Ecto neural progenitor cell (in vitro differentiated cells): ENCODE measurements at regions not wholly inside any gene's neighbourhood (a gene's known extent, or its start where the extent isn't known, plus 50 kb on each side); places are given as distances from the start of the nearest gene placed in this dataset.
"Not testable (repeated sequence)": the region's sequence is repeated elsewhere in the genome, so short reads cannot be mapped to it uniquely, and the experiment has no call there.

Experiments used
- DNase-seq: peaks from one replicate; pipeline ENCODE4 v3.0.0-alpha.2; 2018; ENCODE audit warnings: low spot score

DNA sequence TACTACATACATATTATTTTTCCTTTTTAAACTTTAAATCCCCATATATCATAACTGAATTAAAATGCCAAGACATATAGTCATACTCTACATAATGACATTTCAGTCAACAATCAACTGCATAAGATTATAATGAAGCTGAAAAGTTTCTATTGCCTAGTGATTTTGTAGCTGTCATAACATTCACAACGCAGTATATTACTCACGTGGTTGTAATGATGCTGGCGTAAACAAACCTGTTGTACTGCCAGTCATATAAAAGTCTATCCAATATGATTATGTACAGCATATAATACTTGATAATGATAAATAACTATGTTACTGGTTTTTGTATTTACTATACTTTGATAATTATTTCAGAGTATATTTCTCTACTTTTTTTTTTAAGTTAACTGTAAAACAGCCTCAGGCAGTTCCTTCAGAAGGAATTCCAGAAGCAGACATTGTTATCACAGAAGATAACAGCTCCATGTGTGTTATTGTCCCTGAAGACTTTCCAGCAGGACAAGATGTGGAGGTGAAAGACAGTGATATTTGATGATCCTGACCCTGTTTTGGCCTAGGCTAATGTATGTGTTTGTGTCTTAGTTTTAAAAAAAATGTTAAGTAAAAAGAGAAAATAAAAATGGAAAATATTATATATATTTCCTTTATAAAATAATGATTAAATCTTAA is 443.4 kb upstream of the UBE2E2 start:
- no peak for DNase-seq

DNA sequence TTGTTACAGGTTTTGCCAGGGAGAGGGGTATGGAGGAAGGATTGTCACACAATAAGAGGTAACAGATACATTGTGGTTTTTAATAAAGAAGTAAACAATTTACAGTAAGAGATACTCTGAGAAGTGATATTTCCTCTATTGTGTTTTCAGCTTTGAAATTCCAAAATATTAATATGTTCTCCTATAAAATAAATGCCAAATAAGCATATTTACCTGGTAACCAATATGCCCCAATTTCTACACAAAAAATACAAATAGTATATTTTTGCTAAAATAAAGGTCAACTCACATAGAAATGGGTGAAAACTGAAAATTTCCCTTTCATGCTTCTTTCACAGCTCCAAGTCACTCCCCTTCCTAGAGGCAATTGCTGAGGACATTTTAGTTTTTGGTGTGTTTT is 437.4 kb upstream of the UBE2E2 start:
- DNase-seq: no peak

DNA sequence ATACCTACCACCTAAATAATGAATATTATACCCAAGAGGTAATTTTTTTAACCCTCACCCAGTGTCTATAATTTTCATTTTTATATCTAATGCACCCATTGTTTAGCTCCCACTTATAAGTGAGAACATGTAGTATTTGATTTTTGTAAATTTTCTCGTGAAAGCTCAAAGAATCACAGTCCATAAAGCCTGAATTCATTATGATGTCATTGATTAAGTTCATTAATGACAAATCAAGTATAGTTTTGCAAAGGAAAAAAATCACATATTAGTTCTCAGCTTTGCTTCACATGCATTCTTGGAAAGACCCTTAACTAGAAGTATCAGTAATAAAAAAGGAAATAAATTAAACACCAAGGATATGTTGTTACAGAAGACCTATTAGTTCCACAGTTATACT is 425.3 kb upstream of the UBE2E2 start:
- DNase-seq: no peak

DNA sequence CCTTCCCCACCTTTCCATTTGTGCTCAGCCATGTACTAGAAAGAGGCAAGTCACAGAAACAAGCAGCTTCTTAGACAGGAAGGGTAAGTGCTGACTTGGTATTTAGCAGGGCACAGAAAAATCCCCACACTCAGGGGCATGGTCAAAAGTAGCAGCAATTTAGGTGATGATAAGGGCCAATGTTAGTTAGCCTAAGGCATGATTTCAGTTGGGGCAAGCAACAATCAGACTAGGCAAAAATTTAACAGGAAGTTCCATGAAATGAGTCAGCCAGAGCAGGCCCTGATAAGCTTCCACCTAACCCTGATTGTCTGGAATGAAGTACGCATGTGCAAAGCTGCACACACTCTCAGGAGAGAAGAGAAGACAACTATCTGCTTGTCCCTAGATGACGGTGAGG is 423.4 kb upstream of the UBE2E2 start:
- no peak for DNase-seq

DNA sequence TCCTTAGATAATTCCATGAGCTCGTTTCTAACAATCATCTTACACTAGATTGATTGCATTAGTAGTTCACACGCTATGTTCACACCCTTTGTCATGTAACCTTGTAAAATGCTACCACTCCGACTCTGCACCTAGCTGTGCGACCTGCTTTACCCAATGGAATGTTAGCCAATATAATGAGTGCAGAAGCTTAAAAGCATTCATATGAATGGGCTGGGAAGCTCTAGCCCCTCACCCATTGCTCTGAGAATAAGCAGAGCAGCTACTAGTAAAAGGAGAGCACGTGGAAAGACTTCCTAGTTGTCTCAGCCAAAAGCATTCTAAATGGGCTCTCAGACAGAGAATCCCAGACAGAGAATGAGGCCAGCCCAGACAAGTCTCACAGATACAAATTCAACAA is 410.6 kb upstream of the UBE2E2 start:
- no peak for DNase-seq

DNA sequence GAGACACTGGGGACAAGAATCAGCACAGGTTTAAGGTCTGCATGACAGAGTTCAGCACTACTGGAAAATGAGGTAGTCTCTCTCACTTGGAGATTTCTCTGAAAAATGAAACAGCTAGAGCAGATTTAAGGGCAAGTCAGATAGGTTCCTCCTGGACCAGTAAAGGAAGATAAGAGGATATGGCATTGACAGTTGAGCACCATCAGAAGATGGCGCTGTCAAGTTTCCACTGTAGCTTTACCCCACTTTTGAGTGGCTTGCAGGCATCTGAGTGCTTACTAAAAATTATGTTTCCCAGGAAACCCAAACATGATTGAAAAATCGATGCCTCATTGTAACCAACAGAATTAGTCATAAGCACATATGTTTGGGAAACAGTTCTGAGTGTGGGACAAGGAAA is 407.2 kb upstream of the UBE2E2 start:
- no peak for DNase-seq

DNA sequence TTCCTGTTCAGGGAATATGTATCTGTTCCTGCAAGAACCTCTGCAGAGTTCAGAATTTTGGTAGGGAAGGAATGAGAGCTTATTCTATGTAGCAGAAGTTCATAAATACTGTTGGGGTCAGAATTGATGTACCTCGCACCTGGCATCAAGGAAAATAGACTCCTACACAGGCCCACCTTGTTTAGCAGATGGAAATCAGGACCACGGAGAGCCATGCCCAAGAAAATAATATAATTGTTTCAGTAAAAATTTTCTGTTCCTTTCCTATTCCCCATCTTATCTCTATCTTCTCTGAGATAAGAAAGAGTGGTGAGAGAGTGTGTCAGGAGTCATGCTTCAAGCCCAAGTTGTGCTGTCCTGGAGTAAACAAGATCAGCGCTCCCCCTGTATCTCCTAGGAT is 404.7 kb upstream of the UBE2E2 start:
- DNase-seq: no peak

DNA sequence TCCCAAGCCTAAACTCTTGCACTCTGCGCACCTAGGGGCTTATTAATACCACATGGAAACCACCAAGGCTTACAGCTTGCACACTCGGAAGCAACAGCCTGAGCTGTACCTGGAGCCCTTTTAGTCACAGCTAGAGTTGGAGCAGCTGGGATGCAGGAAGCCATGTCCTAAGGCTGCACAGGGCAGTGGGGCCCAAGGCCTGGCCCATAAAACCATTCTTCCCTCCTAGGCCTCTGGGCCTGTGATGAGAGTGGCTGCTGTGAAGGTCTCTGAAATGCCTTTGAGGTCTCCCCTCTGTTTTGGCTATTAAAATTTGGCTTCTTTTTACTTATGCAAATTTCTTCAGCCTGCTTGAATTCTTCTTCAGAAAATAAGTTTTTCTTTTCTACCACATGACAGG is 383.9 kb upstream of the UBE2E2 start:
- no peak for DNase-seq

DNA sequence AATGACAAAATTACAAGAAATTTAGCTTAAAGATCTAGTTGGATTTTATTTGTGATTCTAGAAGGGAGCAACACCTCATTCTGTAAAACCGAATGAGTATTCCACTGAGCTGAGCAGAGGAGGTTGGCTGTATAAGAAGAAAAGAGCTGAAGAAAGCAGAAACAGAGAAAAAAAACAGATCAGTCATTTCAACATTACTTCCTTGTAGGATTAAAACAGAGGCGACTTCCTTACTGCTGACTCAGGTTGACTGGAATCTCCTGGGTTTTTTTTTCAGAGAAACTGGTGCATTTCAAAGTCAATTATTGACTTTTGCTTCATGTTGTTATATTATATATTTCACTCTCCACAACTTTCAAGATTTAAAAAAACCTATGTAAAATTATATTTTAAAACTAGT is 368.1 kb upstream of the UBE2E2 start:
- DNase-seq: no peak

DNA sequence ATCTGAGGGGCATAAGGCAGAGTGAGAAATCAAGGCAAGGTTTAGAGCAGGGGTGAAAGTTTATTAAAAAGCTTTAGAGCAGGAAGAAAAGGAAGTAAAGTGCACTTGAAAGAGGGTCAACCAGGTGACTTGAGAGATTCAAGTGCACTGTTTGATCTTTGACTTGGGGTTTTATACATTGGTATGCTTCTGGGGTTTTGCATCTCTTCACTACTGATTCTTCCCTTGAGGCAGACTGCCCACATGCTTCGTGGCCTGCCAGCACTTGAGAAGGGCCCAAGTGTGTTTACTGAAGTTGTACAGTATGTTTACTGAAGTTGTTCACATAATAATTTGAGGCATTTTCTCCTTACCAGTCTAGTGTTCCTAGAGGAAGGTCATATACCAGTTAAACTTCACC is 367.0 kb upstream of the UBE2E2 start:
- no peak for DNase-seq

DNA sequence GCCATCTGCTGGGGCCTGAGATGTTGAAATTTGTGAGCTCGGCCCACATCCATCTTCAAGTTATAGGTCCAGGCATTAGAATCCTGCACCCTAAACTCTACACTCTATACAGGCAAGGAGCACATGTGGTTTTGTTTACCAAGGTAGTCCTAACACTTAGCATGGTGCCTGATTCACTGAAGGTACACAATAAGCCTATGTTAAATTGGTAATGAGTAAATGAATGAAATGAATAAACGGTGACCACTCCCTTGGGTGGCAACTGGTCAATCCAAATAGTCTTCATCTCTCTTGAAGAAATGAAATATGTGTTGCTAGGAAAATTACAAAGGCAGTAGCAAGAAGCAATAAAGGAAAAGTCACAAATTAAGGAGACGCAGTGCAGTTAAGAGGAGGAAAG is 359.3 kb upstream of the UBE2E2 start:
- DNase-seq: no peak

DNA sequence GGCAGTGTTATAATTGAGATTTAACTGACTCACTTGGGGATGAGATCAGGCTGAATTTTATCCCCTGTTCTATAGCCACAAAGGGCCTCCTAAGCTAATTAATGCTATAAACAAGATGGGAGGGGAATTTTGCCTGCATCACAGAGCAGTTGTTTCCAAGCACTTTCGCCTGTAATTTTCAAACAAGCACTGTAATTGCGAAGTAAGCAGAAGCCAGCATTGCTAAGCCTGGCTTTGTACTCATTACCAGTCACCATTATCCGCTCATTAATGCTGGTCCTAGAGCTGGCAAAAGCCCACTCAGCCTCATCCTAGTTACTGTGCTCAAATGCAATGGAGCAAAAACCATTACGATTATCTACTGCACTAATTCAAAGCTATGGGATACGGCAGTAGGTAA is 356.6 kb upstream of the UBE2E2 start:
- DNase-seq: no peak

DNA sequence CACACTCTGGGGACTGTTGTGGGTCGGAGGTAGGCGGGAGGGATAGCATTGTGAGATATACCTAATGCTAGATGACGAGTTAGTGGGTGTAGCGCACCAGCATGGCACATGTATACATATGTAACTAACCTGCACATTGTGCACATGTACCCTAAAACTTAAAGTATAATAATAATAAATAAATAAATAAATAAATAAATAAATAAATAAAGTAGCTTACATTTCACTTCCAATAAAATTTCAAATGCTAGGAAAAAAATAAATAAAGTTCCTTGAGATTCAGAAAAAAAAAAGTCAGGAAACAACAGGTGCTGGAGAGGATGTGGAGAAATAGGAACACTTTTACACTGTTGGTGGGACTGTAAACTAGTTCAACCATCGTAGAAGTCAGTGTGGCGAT is 353.5 kb upstream of the UBE2E2 start:
- DNase-seq: not testable (repeated sequence)

DNA sequence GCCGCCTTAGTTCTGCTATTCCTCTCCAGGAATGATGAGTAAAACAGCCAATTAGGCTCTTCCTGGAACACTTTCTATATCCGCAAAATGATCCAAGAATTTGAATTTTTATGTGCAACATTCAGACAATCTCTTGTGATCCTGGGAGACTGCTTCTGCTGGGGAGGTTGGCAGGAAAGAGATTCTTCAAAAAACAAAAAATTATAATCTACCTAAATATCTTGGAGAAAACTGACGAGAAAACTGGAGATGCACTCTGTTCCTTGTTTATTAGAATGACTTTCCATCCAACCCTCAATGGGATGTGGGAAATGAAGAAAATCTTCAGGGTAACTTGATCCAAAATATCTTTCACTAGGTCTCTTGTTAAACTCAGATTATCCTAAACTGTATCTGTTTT is 346.3 kb upstream of the UBE2E2 start:
- no peak for DNase-seq

DNA sequence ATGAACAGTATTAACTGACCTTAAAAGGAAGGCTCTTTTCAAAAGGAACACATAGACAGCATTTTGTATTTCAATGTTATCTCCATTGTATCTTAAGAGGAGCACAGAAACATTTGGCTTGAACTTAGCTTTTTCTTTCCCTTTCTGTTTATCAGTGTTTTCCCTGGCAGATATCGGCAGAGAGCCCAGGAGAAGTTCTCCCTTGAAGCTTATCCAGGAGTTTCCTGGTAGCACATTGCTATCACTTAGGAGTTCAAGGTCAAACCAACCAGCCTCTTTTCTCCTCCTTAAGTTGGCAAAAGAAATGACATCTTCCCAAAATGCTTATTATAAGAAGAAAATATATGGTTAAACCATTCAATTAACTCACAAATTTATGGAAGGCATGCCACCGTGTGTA is 344.6 kb upstream of the UBE2E2 start:
- DNase-seq: no peak

DNA sequence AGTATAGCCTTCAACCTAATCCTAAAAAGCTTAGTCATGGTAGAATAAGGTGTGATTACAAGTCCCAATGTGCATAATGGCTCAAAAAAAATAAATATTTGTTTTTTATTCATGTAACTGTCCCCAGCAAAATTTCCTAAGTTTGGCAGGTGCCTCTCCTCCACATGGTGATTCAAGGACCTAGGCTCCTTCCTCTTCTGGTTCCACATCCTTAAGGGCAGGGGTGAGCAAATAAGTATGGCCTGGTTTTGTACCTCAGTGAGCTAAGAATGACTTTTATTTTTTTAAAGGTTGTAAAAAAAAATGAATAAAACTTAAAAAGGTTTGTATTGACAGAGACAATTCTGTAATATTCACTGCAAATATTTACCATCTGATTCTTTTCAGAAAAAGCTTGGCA is 343.5 kb upstream of the UBE2E2 start:
- DNase-seq: no peak

DNA sequence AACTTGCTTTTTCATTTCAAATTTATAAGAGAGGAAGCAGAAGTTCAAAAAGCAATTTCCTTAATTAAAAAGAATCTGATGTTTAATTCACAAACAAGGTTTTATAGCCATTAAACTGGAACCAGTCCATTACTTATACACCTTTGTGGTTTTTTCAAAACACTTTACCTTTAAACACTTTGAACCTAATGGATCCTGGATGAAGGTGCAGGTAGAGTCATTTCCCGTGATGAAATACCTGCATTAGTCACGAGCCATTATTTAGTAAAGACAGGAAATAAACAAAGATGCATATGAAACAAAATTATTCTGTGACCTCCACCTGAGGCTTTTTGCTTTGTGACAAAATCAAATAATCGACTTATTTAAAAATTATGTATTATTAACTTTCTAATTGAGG is 341.7 kb upstream of the UBE2E2 start:
- DNase-seq: no peak

DNA sequence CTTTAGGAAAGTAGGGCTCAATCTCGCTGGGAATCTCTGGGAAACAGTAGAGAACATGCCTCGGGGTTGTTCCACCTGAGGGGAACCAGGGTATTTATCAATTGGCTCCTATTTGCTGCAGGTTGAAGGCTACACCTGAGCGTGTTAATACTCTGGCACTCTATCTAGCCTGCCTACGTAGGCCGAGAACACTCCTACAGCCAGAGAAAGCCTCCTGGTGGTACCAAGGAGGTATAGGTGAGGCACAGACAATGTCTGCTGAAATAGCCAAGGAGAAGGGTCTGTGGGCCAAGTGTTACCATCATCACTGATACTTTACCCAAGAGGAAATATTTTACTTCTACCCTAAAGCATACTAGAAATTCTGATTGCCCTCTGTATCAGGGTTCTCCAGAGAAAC is 341.0 kb upstream of the UBE2E2 start:
- DNase-seq: no peak

DNA sequence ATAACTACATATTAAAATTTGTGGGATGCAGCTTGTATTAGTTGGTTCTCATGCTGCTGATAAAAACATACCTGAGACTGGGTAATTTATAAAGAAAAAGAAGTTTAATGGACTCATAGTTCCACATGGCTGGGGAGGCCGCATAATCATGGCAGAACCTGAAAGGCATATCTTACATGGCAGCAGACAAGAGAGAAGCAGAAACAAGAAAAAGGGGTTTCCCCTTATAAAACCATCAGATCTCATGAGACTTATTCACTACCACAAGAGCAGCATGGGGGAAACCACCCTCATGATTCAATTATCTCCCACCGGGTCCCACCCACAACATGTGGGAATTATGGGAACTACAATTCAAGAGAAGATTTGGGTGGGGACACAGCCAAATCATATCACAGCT is 320.3 kb upstream of the UBE2E2 start:
- not testable (repeated sequence) for DNase-seq

DNA sequence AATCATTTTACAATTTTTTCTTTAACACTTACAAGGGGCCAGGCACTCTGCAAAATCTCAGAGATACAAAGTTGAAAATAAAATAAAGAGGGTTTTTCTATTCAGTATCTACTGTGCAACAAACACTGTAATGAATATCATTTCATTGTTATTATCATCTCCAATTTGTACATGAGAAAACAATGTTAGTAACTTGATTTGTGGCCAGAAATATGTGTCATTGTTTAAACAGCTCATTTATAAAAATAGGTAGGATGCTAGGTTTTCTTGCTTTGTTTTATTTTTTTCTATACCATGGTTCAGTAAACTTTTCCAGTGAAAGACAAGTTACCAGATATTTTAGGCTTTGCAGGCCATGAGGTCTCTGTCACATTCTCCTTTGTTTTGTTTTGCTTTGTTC is 318.1 kb upstream of the UBE2E2 start:
- DNase-seq: no peak

DNA sequence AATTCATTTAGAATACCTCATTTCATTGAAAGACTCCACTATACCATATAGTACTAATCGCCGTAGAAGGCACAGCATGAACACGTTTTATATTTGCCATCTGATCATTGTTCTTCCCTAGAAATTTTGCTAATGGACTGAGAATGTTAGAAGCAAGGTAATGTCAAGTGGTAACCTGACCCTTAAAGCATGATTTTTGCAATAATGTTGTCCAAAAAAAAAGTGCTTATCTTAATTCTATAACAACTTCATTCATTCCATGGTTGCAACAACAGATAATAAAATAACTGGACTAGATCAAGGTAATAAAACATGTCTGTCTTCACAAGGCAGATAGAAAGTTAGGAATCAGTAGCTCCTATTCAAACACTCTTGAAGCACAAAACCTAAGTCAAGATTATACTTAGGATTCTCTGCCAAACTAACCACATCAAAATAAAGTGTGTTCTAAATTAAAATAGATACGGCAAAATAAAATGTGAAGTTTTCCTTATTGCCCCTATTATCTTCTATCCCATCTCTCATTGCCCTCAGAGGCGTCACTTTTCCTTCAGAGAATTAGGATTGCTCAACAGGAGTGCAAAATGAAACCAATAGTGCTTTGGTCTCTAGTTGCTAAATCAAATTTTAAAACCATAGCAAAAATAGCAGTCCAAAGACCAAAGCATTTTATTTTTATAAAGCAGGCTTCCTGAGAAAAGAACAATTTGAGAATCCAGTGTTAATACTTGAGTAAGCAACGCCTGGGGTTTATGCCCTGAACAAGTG is 317.4 kb upstream of the UBE2E2 start:
- DNase-seq: no peak

DNA sequence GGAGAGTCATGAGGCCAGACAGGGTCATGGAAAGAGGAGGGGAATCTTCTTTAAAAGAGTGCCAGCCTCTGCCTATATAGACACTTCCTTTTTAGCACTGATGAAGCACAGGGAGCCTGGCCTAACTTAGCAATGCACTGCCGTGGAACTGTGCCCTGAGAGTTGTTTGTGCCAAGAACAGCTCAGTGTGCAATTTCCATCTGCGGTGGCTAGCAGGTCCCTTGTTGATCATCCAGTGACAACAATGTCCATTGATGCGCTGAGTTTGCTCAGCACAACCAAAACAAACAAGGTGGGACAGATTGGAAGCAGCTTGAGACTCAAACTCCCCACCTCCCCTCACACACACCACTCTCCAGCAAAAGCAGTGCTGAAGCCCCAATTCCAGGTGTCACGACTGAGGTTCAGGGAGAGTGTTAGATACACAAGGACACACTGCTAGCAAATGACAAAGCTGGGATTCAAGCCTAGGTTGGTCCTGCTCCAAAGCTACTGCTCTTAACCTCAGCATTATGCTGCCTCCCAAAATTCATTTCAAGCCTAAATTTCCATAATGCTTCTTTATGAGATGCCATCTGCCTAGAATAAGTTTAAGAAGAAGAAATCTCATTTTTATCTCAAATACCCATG is 316.6 kb upstream of the UBE2E2 start:
- no peak for DNase-seq

DNA sequence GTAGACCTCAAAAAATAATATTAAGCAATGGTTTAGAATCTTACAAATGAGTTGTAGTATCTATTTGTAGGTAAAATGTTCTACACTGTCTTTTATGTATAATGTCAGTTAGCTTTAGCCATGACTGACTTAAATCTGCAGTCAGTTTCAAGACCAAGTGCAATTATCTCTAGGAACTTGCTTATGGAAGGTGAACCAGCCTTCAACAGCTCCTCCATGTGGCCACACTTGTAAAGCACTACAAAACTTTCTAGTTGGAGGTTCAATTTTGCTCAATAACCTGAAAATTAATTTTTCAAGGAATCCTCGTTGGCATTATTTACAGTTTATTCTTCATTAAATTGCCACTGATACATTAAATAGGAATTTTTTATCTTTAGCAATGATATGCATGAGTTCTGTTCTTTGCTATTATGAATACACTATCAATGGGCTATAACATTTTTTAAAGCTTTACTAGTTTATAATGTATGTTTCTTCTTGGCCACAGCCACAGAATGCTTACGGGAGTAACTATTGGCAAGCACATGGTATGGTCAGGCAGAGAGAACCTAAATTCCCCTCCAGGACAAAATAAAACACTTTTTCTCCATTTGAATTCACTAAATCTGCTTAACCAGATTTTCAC is 315.3 kb upstream of the UBE2E2 start:
- no peak for DNase-seq
